ENCODE measurements at regions not wholly inside any gene's neighbourhood (a gene's known extent, or its start where the extent isn't known, plus 50 kb on each side); places are given as distances from the start of the nearest gene placed in this dataset.

GRCh38 chr1:17994046-17994445, 113.6 kb upstream of the IGSF21 start:
- TF ChIP-seq, protein P1, sequence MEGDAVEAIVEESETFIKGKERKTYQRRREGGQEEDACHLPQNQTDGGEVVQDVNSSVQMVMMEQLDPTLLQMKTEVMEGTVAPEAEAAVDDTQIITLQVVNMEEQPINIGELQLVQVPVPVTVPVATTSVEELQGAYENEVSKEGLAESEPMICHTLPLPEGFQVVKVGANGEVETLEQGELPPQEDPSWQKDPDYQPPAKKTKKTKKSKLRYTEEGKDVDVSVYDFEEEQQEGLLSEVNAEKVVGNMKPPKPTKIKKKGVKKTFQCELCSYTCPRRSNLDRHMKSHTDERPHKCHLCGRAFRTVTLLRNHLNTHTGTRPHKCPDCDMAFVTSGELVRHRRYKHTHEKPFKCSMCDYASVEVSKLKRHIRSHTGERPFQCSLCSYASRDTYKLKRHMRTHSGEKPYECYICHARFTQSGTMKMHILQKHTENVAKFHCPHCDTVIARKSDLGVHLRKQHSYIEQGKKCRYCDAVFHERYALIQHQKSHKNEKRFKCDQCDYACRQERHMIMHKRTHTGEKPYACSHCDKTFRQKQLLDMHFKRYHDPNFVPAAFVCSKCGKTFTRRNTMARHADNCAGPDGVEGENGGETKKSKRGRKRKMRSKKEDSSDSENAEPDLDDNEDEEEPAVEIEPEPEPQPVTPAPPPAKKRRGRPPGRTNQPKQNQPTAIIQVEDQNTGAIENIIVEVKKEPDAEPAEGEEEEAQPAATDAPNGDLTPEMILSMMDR (IDR thresholded peaks at IDR 0.05): no peak
- TF ChIP-seq EZH2 (IDR thresholded peaks at IDR 0.05; ENCODE audit: borderline replicate concordance, insufficient read depth, low read depth, low read length, poor library complexity, severe bottlenecking): no peak
